GM12865 (cell line): ENCODE measurements at regions not wholly inside any gene's neighbourhood (a gene's known extent, or its start where the extent isn't known, plus 50 kb on each side); places are given as distances from the start of the nearest gene placed in this dataset.
"Not testable (repeated sequence)": the region's sequence is repeated elsewhere in the genome, so short reads cannot be mapped to it uniquely, and the experiment has no call there.

ENCODE experiments used
- DNase-seq: peaks from one replicate; pipeline ENCODE4 v3.0.0; 2010; ENCODE audit warnings: low read depth
- H3K4me3 ChIP-seq: 2 replicates; pipeline ENCODE4 v1.5.1; 2011; ENCODE audit warnings: mild to moderate bottlenecking, low read depth, low read length, control low read depth
- CTCF ChIP-seq: IDR thresholded peaks from 2 replicates; pipeline ENCODE4 v1.5.1; 2011; ENCODE audit warnings: low read length, control low read depth, low read depth, inconsistent platforms; ENCODE audit not compliant: insufficient read depth; ENCODE audit errors: missing control alignments

- no peak overlapping the region for H3K4me3 ChIP-seq
- no peak for TF ChIP-seq CTCF
- DNase-seq = no peak
Measured at GRCh38 chr5:100682625-100683024, 147.5 kb downstream of the FAM174A start.

- no peak for TF ChIP-seq CTCF
- no peak overlapping the region for H3K4me3 ChIP-seq
- DNase-seq = no peak
Measured at GRCh38 chr5:100683881-100684280, 148.7 kb downstream of the FAM174A start.

- DNase-seq, H3K4me3 ChIP-seq: not testable (repeated sequence)
Measured at GRCh38 chr5:100685122-100685521, 149.9 kb downstream of the FAM174A start.

- H3K4me3 ChIP-seq = not testable (repeated sequence)
Measured at GRCh38 chr5:100688834-100689233, 153.7 kb downstream of the FAM174A start.

GRCh38 chr5:100690036-100690560 is 154.9 kb downstream of the FAM174A start:
- no peak overlapping the region for H3K4me3 ChIP-seq
- DNase-seq = no peak
- no peak for TF ChIP-seq CTCF

More at GRCh38 chr5:100688834-100689233, 153.7 kb downstream of the FAM174A start:
- not testable (repeated sequence) for DNase-seq

GRCh38 chr5:100691085-100691484 is 155.9 kb downstream of the FAM174A start:
- TF ChIP-seq CTCF = no peak
- no peak overlapping the region for H3K4me3 ChIP-seq
- no peak for DNase-seq

- TF ChIP-seq CTCF = no peak
- no peak for DNase-seq
- H3K4me3 ChIP-seq = no peak overlapping the region
Measured at GRCh38 chr5:100691548-100691947, 156.4 kb downstream of the FAM174A start.

GRCh38 chr5:100693481-100693880 is 158.3 kb downstream of the FAM174A start:
- no peak for TF ChIP-seq CTCF
- no peak overlapping the region for H3K4me3 ChIP-seq
- DNase-seq = no peak
